ENCODE measurements at regions not wholly inside any gene's neighbourhood (a gene's known extent, or its start where the extent isn't known, plus 50 kb on each side); places are given as distances from the start of the nearest gene placed in this dataset.

DNA sequence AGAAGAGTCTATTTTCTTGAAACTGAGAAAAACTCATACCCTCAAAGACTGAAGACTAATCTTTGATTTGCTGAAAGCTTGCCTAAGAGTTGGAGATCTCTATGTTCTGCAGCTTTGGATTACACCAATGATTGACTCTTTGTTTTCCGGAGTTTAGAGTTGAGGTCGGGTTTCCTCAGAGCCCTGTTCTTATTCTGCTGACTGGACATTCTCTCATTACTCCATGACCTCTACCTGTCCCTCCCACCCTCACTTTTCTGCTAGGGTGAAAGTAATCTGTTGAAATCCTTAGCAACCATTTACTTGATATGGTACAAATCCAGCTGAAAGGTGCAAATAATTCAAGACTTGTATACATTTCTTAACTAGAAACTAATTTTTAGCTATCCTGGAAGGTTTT lies 421.5 kb upstream of the FRG1 start:
- TF ChIP-seq, protein P1, sequence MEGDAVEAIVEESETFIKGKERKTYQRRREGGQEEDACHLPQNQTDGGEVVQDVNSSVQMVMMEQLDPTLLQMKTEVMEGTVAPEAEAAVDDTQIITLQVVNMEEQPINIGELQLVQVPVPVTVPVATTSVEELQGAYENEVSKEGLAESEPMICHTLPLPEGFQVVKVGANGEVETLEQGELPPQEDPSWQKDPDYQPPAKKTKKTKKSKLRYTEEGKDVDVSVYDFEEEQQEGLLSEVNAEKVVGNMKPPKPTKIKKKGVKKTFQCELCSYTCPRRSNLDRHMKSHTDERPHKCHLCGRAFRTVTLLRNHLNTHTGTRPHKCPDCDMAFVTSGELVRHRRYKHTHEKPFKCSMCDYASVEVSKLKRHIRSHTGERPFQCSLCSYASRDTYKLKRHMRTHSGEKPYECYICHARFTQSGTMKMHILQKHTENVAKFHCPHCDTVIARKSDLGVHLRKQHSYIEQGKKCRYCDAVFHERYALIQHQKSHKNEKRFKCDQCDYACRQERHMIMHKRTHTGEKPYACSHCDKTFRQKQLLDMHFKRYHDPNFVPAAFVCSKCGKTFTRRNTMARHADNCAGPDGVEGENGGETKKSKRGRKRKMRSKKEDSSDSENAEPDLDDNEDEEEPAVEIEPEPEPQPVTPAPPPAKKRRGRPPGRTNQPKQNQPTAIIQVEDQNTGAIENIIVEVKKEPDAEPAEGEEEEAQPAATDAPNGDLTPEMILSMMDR (IDR thresholded peaks at IDR 0.05) = no peak
- no peak for TF ChIP-seq POLR2A (IDR thresholded peaks at IDR 0.05)

Data from thyroid gland (tissue), 4 donors.